ENCODE measurements at regions not wholly inside any gene's neighbourhood (a gene's known extent, or its start where the extent isn't known, plus 50 kb on each side); places are given as distances from the start of the nearest gene placed in this dataset.

GRCh38 chr6:165988757-165989456, 178.7 kb downstream of the TBXT start:
- intact Hi-C loops (cut with DNase I), result loop anchor here (2.0 kb wide), 1 partner anchor 18 kb away; no protein-coding TSS in a partner anchor
- peak in 6 of 10 donors; percentile 21 to 89 (median 62) for DNase-seq

GRCh38 chr6:165988302-165988756, 179.3 kb downstream of the TBXT start:
- intact Hi-C loops (cut with DNase I), result loop anchor here (2.0 kb wide), 1 partner anchor 18 kb away; no protein-coding TSS in a partner anchor
- peak in 7 of 10 donors; percentile 31 to 88 (median 54) for DNase-seq

GRCh38 chr6:165987483-165988301, 180.0 kb downstream of the TBXT start:
- intact Hi-C loops (cut with DNase I), result loop anchor here (2.0 kb wide), 1 partner anchor 19 kb away; no protein-coding TSS in a partner anchor
- peak; percentile 54 to 97 (median 84) for DNase-seq

GRCh38 chr6:165986914-165987482, 180.7 kb downstream of the TBXT start:
- DNase-seq, result peak in 7 of 10 donors; percentile 45 to 91 (median 53)

GRCh38 chr6:165986311-165986913, 181.2 kb downstream of the TBXT start:
- no peak for DNase-seq
- intact Hi-C loops (cut with DNase I), result no loop called here

More at GRCh38 chr6:165986914-165987482, 180.7 kb downstream of the TBXT start:
- intact Hi-C loops (cut with DNase I), result no loop called here

- DNase-seq, result peak in 5 of 10 donors; percentile 38 to 80 (median 48)
- intact Hi-C loops (cut with DNase I), result no loop called here
Observed at GRCh38 chr6:165985806-165986299, 181.8 kb downstream of the TBXT start.

GRCh38 chr6:165985281-165985805, 182.3 kb downstream of the TBXT start:
- intact Hi-C loops (cut with DNase I), result no loop called here
- peak in 2 of 10 donors; percentile 69 to 70 for DNase-seq

GRCh38 chr6:165984729-165985275, 182.8 kb downstream of the TBXT start:
- intact Hi-C loops (cut with DNase I), result no loop called here
- DNase-seq, result no peak

- DNase-seq, result no peak
- intact Hi-C loops (cut with DNase I), result no loop called here
Observed at GRCh38 chr6:165983112-165984072, 184.3 kb downstream of the TBXT start.

GRCh38 chr6:165978476-165978875, 189.2 kb downstream of the TBXT start:
- DNase-seq, result no peak

GRCh38 chr6:165976684-165977083, 191.0 kb downstream of the TBXT start:
- DNase-seq, result no peak
- intact Hi-C loops (cut with DNase I), result no loop called here

More at GRCh38 chr6:165978476-165978875, 189.2 kb downstream of the TBXT start:
- intact Hi-C loops (cut with DNase I), result no loop called here

GRCh38 chr6:165974817-165975216, 192.8 kb downstream of the TBXT start:
- intact Hi-C loops (cut with DNase I), result no loop called here
- no peak for DNase-seq

GRCh38 chr6:165973473-165973872, 194.2 kb downstream of the TBXT start:
- intact Hi-C loops (cut with DNase I), result no loop called here
- no peak for DNase-seq

- DNase-seq, result no peak
- intact Hi-C loops (cut with DNase I), result no loop called here
Observed at GRCh38 chr6:165972139-165972802, 195.4 kb downstream of the TBXT start.

- intact Hi-C loops (cut with DNase I), result no loop called here
- DNase-seq, result no peak
Observed at GRCh38 chr6:165971202-165971601, 196.4 kb downstream of the TBXT start.

GRCh38 chr6:165970001-165970400, 197.7 kb downstream of the TBXT start:
- no peak for DNase-seq
- intact Hi-C loops (cut with DNase I), result no loop called here

- DNase-seq, result no peak
Observed at GRCh38 chr6:165969184-165969583, 198.5 kb downstream of the TBXT start.

GRCh38 chr6:165968408-165968807, 199.2 kb downstream of the TBXT start:
- intact Hi-C loops (cut with DNase I), result no loop called here
- DNase-seq, result no peak

More at GRCh38 chr6:165969184-165969583, 198.5 kb downstream of the TBXT start:
- intact Hi-C loops (cut with DNase I), result no loop called here
